Loucy (cell line): ENCODE measurements at regions not wholly inside any gene's neighbourhood (a gene's known extent, or its start where the extent isn't known, plus 50 kb on each side); places are given as distances from the start of the nearest gene placed in this dataset.

Source experiments
- H2AFZ ChIP-seq: fragments of 200-600 bp; sonication (generic); 2 replicates; pipeline ENCODE4 v1.6.0; 2016; ENCODE audit warnings: antibody characterized with exemption, mild to moderate bottlenecking, low read length, moderate library complexity
- H3F3A ChIP-seq: fragments of 200-600 bp; 2 replicates; pipeline ENCODE4 v1.6.0; 2016; ENCODE audit warnings: antibody characterized with exemption, low read depth, mild to moderate bottlenecking
- H3K27me3 ChIP-seq: fragments of 200-600 bp; sonication (generic); 2 replicates; pipeline ENCODE4 v1.6.1; 2014; ENCODE audit warnings: low read length, mild to moderate bottlenecking; ENCODE audit not compliant: insufficient read depth, poor library complexity, severe bottlenecking
- H3K36me3 ChIP-seq: fragments of 200-600 bp; sonication (generic); 2 replicates; pipeline ENCODE4 v1.6.1; 2016; ENCODE audit warnings: low read length; ENCODE audit not compliant: insufficient read depth
- H3K4me1 ChIP-seq: fragments of 200-600 bp; sonication (generic); 2 replicates; pipeline ENCODE4 v1.5.1; 2014; ENCODE audit warnings: low read length, mild to moderate bottlenecking; ENCODE audit not compliant: insufficient read depth, poor library complexity, severe bottlenecking
- H3K4me2 ChIP-seq: fragments of 200-600 bp; sonication (generic); 2 replicates; pipeline ENCODE4 v1.6.0; 2014; ENCODE audit warnings: antibody characterized with exemption, low read length, low read depth, mild to moderate bottlenecking; ENCODE audit not compliant: poor library complexity, severe bottlenecking
- H3K4me3 ChIP-seq: fragments of 200-600 bp; sonication (generic); 2 replicates; pipeline ENCODE4 v1.5.1; 2014; ENCODE audit warnings: low read length, mild to moderate bottlenecking, mixed read lengths; ENCODE audit not compliant: poor library complexity, severe bottlenecking
- H3K79me2 ChIP-seq: fragments of 200-600 bp; sonication (generic); 2 replicates; pipeline ENCODE4 v1.6.1; 2014; ENCODE audit warnings: low read length; ENCODE audit not compliant: insufficient read depth
- H3K9ac ChIP-seq: fragments of 200-600 bp; sonication (generic); 2 replicates; pipeline ENCODE4 v1.6.0; 2014; ENCODE audit warnings: mild to moderate bottlenecking, low read depth, low read length, moderate library complexity; ENCODE audit not compliant: poor library complexity, severe bottlenecking
- H3K9me2 ChIP-seq: fragments of 200-600 bp; sonication (generic); replicated peaks from 2 replicates; pipeline ENCODE4 v1.6.1; 2016; ENCODE audit warnings: low read depth, low read length, mixed read lengths
- H3K9me3 ChIP-seq: fragments of 200-600 bp; sonication (generic); 2 replicates; pipeline ENCODE4 v1.6.1; 2014; ENCODE audit warnings: mild to moderate bottlenecking, antibody characterized with exemption, low read length, low read depth; ENCODE audit not compliant: insufficient read depth
- H4K20me1 ChIP-seq: fragments of 200-600 bp; sonication (generic); 2 replicates; pipeline ENCODE4 v1.6.0; 2014; ENCODE audit warnings: antibody characterized with exemption, low read length, mild to moderate bottlenecking; ENCODE audit not compliant: insufficient read depth, poor library complexity, severe bottlenecking
- CTCF ChIP-seq: fragments of 200-600 bp; sonication (generic); conservative IDR thresholded peaks from 2 replicates; pipeline ENCODE4 v1.5.1; 2014; ENCODE audit warnings: mild to moderate bottlenecking, antibody characterized with exemption, low read length
- EZH2phosphoT487 ChIP-seq: fragments of 200-600 bp; IDR thresholded peaks from 2 replicates; pipeline ENCODE4 v1.6.1; 2018; ENCODE audit warnings: antibody characterized with exemption, mild to moderate bottlenecking, moderate library complexity, borderline replicate concordance

- Histone ChIP-seq H3K4me1 (no peaks in the 10 kb centered on the region), H4K20me1 (no peaks in the 10 kb centered on the region), H3K36me3 (no peaks in the 10 kb centered on the region), H3F3A (no peaks in the 10 kb centered on the region), H3K9me2 (no peaks in the 10 kb centered on the region), H3K4me2 (no peak overlapping the region), H3K9me3 (no peaks in the 10 kb centered on the region), H3K4me3 (no peak overlapping the region), H2AFZ (no peak overlapping the region), H3K79me2 (no peaks in the 10 kb centered on the region), H3K27me3 (no peaks in the 10 kb centered on the region), H3K9ac (no peak overlapping the region)
- TF ChIP-seq CTCF, result no peak
- TF ChIP-seq EZH2phosphoT487, result no peak
Measured at GRCh38 chr5:18379189-18379588, 744.9 kb downstream of the TAF11L14 start.

- no peaks in the 10 kb centered on the region for H3K36me3 ChIP-seq
- H3K79me2 ChIP-seq, result no peaks in the 10 kb centered on the region
- no peak overlapping the region for H2AFZ ChIP-seq
- H3K4me3 ChIP-seq, result no peak overlapping the region
- no peaks in the 10 kb centered on the region for H3K9me3 ChIP-seq
- H3K9me2 ChIP-seq, result no peaks in the 10 kb centered on the region
- H3K27me3 ChIP-seq, result no peaks in the 10 kb centered on the region
- TF ChIP-seq CTCF (no peak), EZH2phosphoT487 (no peak)
- H4K20me1 ChIP-seq, result no peaks in the 10 kb centered on the region
- H3F3A ChIP-seq, result no peaks in the 10 kb centered on the region
- H3K4me2 ChIP-seq, result no peak overlapping the region
- H3K9ac ChIP-seq, result no peak overlapping the region
- H3K4me1 ChIP-seq, result no peaks in the 10 kb centered on the region
Measured at GRCh38 chr5:18380729-18381362, 746.6 kb downstream of the TAF11L14 start.

- Histone ChIP-seq H3K9ac (no peak overlapping the region), H3K27me3 (no peaks in the 10 kb centered on the region), H3K36me3 (no peaks in the 10 kb centered on the region), H3K9me2 (no peaks in the 10 kb centered on the region), H2AFZ (no peak overlapping the region), H3F3A (no peaks in the 10 kb centered on the region), H3K9me3 (no peaks in the 10 kb centered on the region), H3K4me2 (no peak overlapping the region), H4K20me1 (no peaks in the 10 kb centered on the region), H3K79me2 (no peaks in the 10 kb centered on the region), H3K4me3 (no peak overlapping the region), H3K4me1 (no peaks in the 10 kb centered on the region)
- TF ChIP-seq CTCF, result peak; percentile 95
- TF ChIP-seq EZH2phosphoT487, result no peak
Measured at GRCh38 chr5:18393565-18394442, 759.5 kb downstream of the TAF11L14 start.
